Esophagus mucosa (tissue), 1 donor: ENCODE measurements at regions not wholly inside any gene's neighbourhood (a gene's known extent, or its start where the extent isn't known, plus 50 kb on each side); places are given as distances from the start of the nearest gene placed in this dataset.

Experiments
- ATAC-seq: fragments of 200-7000 bp; cut with Tn5 transposase; one replicate; pipeline ENCODE4 v1.9.1; 2020
- donor health status: DM: yes; HTN: yes; CAD: no.

DNA sequence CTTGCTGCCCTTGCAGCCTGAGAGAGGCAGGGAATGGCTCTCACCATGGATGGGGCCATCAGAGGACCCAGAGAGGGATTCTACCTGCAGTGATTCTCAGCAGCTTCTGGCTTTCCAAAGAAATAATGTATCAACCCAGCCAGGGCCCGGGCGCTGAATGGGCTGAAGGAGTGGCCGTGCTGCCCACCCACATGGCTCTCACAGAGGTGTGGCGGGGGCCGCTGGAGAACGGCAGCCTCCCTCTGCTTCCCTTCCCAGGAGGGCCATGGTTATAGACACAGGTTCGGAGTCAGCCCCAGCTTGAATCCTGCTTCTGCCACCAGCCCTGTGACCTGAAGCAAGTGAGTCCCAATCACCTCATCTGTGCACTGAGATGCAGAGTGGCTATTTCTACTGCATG, 82.7 kb downstream of the THAP12 start:
- no peak for ATAC-seq

DNA sequence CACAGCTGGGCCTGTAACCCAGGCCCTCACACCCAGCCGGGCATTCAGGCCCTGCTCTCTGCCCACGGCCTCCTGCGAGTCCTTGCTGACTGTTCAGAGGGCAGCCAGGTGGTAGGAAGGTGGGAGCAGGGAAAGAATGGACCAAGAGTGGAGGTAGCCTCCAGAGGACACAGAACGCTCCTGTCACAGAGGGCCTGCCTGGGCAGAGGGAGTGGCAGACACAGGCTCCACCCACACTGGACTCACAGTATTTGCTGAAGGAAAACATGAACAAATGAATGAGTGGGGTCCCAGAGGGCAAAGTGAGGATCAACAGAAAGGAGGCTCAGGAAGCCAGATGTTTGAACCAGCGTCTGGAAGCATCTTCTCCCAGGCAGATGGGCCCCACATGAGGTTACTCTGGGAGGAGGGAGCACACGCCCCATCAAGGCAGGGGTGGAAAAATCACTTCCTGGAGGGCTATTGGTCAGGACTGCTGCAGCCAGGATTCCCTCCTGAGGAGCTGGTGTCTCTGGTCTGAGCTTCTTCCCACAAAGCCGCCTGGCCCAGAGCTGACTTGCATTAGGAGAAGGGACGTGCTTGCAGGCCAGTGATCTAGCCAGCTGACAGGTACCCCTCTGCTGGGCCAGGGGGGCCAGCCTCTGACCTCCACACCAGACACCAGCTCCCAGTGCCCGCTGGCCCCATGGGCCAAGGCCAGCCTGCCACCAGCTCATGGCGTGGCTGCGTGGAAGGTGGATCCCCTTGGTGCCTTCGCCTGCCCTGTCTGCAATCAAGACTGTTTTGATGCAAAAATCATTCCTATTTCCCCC, 84.0 kb downstream of the THAP12 start:
- no peak for ATAC-seq

DNA sequence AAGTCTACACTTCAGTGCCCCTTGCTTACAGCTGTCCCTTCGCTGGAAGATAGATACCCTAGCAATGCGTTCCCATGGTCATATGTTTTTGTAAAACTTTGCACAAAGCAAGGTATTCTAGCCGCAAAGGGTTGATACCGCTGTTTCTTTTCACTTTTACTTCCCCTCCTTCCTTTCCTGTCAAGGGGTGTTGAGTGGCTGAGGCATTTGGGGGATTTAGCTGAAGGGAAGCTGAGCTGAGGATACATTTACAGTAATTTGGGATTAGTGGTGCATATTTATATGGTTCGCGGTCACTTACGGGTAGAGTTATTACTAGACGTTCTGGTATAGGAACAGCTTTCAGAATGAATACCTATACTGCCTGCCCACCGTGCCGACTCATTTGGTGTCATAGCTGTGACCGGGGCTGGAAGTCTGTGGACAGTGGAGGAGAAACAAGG, 86.9 kb upstream of the WNT11 start:
- no peak for ATAC-seq

DNA sequence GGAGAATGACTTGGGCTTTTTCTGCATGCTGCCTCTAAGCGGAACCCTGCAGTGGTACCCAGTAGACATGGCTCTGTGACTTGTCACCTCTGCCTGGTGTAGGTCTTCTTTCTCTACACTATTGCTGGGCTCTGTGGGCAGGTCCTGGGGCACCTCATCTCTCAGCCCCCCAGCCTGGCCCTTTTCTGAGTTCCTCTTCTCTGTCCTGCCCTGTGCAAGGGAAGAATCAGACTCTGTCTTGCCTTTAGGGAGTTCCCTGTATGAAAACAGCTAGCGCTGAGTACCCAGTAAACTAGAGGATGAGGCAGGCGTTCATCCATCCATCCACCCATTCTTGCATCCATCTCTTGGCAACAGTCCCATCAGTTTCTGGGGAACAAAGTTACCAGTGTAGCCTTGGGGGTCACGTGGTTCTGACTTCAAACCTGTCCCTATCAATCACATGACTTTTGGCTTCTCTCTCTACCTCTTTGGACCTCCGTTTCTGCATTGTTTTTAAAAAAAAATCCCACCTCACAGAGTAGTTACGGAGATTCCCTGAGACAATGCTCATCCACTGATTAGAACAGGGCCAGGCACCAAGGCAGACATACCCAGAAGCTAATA, 86.4 kb upstream of the WNT11 start:
- no peak for ATAC-seq

DNA sequence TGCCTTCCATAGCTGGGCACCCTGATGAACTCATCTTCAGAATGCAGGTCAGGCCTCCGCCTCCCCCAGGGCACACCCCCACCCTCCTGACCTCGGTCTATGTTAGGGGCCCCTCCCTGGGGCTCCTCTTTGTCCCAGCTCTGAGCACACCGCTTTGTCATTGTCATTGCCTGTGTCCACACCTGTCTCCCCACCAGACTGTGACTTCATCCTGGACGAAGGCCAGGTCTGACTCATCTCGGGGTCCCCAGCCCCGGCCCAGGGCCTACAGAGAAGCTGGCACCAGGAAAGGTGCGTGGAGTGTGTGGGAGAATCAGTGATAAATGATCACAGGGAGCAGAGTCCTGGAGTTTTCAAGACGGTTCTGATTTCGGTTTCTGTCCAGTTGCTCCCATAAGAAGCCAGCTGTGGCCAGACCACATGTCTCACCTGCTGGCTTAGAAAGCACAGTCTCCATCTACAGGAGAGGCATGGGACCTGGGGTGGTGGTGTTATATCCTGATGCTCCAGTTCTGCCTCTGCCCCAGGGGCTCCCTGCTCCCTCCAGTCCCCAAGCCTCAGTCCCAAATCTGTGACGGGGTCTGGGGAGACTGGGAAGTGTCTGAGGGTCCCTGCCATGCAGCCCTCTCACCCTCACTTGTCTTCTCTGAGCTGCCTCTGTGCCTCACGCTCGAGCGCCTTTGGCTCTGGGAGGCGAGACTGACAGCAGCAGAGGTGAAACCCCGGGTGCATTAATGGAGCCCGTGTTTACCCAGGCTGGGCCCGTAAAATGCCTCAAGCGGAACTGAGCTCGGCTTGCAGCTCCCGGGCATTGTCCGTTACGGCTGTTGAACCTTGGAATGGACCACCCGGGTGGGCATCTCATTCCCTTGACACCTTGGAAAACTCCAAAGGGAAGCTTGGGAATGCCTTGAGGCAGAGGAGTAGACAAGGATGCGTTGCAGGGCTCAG, 85.5 kb upstream of the WNT11 start:
- ATAC-seq, result peak; percentile 50

DNA sequence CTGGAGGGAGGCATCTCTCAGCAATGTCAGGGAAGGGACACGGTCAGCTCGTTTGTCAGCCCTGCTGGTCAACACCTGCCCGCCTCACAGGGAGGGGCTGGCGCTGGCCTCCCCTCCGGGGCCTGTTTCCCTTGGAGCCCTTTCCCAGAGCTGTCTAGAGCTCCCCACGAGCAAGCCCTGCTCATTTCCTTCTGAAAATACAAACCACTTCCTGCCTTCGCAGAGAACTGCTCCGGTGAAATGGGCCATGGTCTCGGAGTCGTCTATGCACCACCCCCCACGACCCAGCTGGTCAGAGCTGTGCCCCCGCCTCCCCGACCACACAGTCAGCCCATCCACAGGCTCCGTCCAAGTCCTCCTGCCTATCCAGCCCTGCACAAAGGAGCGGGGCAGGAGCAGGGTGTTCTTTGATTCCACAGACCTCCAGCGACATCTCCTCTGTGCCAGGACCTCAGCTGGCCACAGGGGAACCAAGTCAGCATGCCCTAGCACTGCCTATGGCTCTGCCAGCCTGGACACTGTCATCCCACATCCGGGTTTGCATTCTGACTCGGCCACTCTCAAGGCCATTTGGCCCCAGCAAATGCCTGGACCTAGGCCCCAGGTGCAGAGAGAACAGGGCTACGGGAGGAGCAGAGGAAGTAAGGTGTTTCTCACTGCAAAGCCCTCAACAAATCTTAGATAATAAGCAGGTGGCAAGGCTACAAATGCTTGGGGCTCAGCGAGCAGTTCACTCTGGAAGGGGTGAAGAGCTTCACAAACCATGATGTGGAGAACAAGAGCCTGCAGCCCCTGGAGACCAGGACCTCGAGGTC, 82.1 kb upstream of the WNT11 start:
- no peak for ATAC-seq

DNA sequence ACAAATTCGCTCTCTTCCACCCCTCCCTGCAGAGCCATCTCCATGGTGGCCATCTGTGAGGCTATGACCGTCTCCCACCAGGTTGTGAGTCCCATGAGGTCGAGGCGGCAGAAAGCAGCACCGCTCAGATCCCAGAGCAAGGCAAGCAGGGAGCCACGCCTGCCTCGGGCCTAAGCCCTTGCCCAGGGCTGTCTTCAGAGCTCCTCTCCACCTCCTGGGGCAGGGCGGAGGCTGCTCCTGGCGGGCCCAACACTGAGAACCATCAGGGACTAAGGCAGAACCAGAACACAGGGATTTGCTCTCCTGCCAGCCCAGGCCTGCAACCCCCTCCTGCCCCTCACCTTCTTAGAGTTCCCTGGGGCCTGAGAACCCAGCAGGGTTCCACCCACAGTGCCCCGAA, 80.9 kb upstream of the WNT11 start:
- no peak for ATAC-seq

DNA sequence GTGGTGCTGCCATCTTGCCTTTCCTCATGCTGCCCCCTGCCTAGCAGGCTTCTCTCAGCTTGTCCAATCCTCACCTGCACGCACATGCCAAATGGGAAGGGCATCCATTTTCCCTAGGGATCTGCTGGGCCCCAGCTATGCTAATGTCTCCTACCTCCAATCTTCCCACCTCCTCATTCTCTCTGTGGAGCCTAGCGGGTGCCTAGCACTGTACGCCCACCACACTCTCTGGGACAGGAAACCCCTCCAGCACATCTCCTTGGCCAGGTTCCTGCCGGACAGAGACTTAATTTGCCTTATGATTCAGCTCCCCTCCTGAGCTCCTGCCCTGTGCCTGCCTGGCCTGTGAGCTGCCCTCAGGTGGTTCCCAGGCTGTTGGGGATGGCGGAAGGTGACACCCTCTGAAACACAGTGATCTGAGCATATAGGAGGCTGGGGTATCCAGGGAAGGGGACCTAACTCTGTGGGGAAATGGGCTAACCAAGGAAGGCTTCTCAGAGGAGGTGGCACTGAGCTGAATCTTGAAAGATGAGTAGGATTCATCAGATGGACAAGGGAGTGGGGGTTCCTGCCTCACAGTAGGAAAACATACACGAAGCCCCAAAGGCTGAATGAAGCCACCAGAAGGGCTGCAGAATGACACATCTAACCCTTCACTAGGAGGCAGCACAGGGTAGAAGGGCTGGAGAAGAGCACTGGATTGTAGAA, 79.2 kb upstream of the WNT11 start:
- ATAC-seq, result no peak

DNA sequence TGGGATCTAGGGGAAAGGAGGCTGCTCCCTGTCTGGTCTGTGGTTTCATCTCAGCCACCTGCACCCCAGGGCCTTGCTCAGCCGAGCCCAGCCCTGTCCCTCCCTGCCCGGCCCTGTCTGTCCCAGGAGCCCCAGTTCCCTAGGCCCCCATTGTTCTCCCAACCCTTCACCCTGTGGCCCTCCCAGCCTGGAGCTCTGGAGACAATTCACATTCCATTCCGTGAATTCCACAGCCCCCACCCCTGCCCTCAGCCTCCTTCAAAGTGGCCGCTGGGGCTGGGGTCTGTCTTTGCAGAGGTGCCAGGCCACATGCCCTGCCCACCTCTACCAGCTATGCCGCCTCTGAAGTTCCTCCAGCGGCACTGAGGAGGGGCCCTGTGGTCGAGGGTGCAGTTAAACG, 77.9 kb upstream of the WNT11 start:
- ATAC-seq, result no peak

DNA sequence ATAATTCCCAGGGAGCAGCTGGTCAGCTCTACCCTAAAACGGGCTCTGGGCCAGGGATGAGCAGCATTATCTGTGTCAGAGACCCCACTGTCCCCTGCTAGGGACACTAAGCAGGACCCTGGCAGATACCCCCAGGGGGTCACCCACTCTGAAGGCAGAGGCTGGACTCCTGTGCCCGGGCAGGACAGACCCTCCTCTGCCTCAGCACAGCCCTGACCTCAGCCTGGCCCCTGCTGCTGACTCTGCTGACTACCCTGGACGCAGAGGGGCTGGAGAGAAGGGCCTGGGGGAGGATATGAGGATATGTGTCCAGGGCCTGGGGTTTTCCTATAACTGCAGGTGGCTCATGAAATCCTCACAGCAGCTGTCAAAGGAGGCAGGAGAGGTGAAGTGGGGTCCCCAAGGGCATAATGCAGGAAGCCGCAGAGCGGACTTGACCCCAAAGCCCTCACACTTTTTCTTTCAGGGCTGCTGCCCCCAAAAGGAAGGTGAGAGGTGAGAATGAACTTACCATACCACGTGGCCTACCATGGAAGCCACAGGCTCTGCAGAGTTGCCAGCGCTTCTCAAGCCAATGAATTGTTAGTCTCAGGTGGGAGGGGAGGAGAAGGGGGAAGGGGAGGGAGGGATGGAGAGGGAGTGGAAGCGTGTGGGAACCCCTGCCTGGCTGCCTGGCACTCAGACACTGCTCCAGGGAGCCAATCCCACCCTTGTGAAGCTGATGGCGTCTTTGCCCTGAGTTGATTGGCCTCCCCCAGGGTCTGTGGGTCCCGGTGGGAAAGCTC, 76.7 kb upstream of the WNT11 start:
- ATAC-seq, result no peak

DNA sequence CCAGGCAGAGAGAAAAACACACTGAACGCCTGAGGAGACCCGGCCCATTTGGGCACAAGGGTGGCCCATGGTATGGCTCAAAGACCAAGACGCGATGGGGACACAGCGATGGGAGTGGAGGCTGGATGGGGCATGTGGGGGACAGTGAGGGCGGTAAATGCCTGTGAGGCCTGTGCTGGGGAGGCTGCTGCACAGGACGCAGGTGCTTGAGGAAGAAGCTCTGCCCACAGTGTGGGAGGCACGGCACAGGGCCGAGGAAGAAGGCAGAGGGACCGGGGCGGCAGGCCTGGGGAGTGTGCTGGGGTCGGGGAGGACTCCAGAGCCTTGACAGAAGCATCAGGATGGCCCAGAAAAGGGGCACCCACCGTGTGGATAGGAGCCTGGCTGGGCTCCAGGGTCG, 75.9 kb upstream of the WNT11 start:
- no peak for ATAC-seq

DNA sequence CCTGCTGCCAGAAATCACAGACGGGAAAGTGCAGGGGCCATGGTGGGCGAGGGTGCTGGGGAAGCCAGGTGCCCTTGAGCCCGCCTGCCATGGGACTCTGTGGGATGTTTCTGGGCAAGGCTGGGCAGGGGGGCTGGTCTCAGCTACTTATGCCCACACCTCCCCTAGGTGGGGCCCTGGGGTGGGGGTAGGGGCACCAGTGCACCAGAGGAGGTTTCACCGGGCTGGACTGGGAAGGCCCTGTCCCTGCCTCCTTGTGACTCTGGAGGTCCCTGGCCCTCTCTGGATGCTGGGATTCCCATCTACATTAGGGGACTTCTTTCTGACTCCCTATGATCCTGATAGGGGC, 75.2 kb upstream of the WNT11 start:
- no peak for ATAC-seq

DNA sequence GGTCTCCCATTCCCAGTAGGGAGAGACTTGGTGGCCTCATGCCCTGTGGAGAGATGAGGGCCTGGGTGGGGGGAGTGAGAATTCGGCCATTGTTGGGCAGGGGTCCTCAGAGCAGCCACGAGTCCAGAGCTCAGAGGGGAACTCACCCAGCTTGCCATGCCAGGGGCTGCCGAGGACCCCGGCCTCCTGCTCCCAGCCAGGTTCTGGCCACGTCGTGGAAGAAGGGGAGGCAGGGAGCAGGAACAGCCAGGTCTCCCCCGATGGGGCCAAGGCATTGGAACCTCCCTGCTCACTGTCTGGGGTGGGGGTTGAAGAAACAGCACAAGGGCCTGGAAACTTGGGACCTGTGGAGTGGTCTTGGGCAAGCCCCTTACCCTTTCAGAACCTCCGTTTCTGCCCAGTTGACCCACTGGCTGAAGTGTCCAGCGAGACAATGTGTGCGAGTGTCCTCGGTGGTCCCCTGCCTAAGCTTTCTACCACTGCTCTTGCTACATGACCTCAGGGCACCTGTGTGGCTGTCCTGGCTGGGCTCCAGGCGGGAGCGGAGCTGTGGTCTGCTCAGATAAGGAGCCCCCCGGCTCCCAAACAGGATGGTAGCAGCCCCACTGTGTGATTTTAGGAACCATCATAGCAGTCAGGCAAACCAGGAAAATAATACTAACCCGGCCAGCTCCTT, 74.7 kb upstream of the WNT11 start:
- no peak for ATAC-seq

DNA sequence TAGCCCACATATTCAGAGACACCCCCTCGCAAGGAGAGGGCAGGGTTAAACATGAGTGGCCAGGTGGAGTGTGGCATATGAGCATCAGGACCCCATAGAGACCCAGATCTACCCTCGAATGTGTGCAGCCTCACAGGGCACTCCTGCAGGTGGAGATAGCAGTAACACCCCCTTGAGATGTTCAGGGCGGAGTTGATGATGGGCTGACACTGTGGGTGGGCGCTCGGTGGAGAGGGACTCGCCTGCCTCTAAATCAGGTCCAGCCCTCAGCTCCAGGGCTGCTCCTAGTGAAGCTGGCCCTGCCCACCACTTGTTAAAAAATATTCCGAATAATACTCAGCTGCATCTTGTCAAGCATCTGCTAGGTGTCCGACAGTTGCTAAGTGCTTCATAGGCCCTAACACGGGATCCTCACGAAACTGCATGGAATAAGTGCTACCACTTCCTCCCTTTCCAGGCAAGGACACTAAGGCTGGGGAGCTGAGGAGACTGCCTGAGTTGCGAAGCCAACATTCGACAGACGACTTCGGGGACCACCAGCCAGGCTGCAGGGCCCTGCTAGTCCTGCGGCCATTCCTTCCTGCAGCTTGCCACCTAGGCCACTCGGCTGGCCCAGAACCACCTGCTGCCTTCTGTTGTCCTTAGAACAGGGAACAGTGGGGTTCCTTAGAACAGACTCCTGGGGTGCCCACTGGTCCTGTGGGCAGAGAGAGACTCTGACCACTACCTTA, 74.0 kb upstream of the WNT11 start:
- ATAC-seq, result no peak

DNA sequence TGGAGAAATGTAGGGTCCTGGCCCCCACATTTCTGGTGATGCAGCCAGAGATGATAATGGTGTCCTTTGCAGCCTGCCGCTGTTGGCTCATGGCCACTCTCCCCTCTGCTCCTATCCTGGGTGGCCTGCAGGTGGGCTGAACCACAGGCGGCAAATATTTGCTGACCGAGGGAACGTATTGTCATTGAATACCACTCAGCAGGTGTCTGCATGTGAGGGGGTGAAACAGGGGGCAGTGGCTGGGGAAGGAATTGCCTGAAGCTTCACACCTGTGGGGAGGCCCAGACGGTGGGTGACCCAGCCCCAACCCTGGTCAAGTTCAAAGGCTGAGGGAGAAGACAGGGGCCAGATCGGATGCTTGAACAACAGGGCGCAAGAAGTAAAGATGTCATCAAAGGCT, 73.3 kb upstream of the WNT11 start:
- no peak for ATAC-seq

DNA sequence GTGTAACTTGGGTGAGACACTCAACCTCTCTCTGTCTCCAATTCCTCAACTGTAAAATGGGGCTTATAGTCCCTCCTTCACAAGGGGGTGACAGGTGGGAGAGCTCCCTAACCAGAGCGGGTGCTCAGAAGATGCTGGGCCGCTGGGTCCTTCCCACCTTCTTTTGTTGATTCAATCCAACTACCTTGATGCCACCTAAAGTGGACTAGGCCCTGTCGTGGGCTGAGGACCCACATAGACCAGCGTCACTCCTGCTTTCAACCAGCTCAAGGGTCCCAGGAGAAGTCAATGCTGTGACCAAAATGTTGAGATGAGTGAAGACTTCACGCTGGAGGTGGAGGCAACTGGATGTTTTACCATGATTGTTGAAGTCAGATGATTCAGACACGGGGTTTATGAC, 72.7 kb upstream of the WNT11 start:
- no peak for ATAC-seq

DNA sequence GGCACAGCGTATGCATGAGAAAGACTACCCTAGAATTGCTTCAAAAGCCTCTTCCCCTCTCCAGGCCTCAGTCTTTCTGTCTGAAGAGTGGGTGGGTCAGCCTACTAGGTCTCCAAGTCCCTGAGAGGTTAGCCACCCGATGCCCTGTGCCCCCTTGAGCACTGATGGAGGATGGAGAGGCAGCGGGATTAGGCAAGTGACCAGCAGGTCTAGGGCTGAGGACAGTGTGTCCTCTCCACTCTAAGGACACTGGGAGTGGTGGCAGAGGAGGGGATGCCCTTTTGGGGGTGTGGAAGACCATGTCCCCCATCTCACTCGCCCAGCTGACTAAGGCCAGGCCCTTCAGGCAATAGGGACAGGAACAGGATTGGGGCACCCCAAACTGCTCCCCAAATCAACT, 72.2 kb upstream of the WNT11 start:
- ATAC-seq, result no peak

DNA sequence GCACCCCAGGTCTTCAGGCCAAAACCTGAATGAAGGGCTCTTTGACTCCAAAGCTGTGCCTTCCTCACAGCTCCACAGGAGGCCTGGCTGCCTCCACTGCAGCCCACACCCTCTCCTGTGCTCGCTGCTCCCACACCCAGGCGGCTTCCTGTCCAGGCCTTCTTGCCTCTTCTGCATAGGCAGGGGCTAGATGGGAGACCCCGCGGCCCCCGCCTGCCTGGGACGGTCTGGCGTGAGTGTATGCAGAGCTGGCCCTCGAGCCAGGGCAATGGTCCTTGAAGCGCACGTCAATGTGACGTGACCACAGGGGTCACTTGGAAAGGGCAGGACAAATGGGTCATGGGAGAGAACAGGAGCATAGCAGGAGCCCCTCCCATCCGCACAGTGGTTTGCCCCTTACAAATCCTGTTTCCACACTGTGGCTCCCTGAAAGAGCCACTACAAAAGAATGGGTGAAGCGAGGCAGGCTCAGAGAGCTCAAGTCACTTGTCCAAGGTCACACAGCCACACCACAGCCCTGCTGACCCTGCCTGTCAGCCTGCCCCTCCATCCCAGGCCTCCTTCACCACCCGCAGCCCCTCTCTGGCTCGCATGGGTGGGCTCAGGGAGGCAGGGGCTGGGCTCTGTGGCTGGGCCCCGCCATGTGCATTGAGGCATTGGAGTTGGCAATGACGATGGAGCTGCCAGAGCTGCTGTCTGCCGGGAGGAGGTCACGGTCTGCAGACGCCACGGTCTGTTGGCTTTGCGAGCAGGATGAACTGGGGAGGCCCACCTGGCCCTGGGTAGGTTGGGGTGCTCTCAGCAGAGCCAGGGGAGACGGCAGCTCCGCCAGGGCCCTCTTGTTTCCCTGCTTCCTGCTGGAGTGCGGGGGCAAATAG, 71.2 kb upstream of the WNT11 start:
- no peak for ATAC-seq

DNA sequence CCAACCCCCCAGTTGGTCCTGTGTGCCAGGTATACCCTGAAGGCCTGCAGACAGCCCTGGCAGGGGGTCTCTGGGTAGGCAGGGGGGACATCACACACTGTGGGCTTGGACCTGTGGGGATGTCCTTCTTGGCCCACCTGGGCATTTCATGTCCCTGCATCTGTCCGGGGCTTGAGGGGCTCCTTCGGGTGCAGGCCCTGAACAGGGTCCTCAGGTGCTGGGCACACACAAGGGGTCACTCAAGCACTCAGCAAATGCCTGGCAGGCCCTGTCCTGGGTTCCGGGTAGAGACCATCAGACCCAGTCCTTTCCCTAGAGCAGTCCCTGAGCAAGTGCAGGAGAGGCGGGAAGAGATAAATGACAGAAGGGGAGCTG, 70.5 kb upstream of the WNT11 start:
- no peak for ATAC-seq
